H1 (cell line): ENCODE measurements at regions not wholly inside any gene's neighbourhood (a gene's known extent, or its start where the extent isn't known, plus 50 kb on each side); places are given as distances from the start of the nearest gene placed in this dataset.

Experiments
- CTCF ChIA-PET: fragments of 300-600 bp; sonication (Branson Sonifier 250); formaldehyde crosslinking; loops from one replicate; lab custom pipeline; 2021; ENCODE audit not compliant: partially characterized antibody; lab: Charles Lee
- POLR2A ChIA-PET: fragments of 300-600 bp; sonication (Branson Sonifier 250); formaldehyde crosslinking; loops from one replicate; lab custom pipeline; 2021; ENCODE audit warnings: inconsistent platforms; ENCODE audit not compliant: partially characterized antibody; lab: Charles Lee
- DNase-seq, 2 experiments: peaks; one replicate each; pipeline versions ENCODE4 v3.0.0 to v3.0.0-alpha.2; 2010 to 2022; ENCODE audit warnings: low spot score in 2 of 2, low read depth in 1 of 2, mixed read lengths in 1 of 2
- FAIRE-seq: peaks from 2 replicates; lab custom pipeline; 2011; peaks lifted over from hg19 to GRCh38; lab: Jason Lieb, UNC
- H2AFZ ChIP-seq: 2 replicates; pipeline ENCODE4 v1.8.1; 2012; ENCODE audit warnings: low read length, inconsistent platforms
- H2AK5ac ChIP-seq: 2 replicates; pipeline ENCODE4 v1.6.1; 2013; ENCODE audit warnings: low read depth, low read length
- H2BK120ac ChIP-seq: replicated peaks from 2 replicates; pipeline ENCODE3; 2013; ENCODE audit warnings: low read depth, low read length, inconsistent platforms
- H2BK12ac ChIP-seq: 2 replicates; pipeline ENCODE4 v1.6.1; 2013; ENCODE audit warnings: low read depth, low read length
- H2BK15ac ChIP-seq: 2 replicates; pipeline ENCODE4 v1.6.1; 2013; ENCODE audit warnings: low read length
- H2BK20ac ChIP-seq: 2 replicates; pipeline ENCODE4 v1.6.1; 2013; ENCODE audit warnings: low read length
- H2BK5ac ChIP-seq: 2 replicates; pipeline ENCODE4 v1.6.1; 2013; ENCODE audit warnings: low read depth, low read length
- H3K14ac ChIP-seq: 2 replicates; pipeline ENCODE4 v1.6.1; 2013; ENCODE audit warnings: inconsistent platforms; ENCODE audit not compliant: insufficient read length
- H3K18ac ChIP-seq: 2 replicates; pipeline ENCODE4 v1.6.1; 2013; ENCODE audit warnings: low read length; ENCODE audit errors: extremely low read depth
- H3K23ac ChIP-seq: 2 replicates; pipeline ENCODE4 v1.6.1; 2013; ENCODE audit warnings: inconsistent platforms; ENCODE audit not compliant: insufficient read length
- H3K23me2 ChIP-seq: 2 replicates; pipeline ENCODE4 v1.6.1; 2013; ENCODE audit warnings: low read depth, low read length
- H3K27ac ChIP-seq: 2 replicates; pipeline ENCODE4 v1.6.1; 2011; ENCODE audit warnings: low read depth, low read length, inconsistent platforms
- H3K27me3 ChIP-seq, 4 experiments: replicated peaks in 1 of 4; 1 replicate in 1 of 4; 2 replicates in 3 of 4; pipeline versions ENCODE4 v1.6.1 to v1.8.1; 2011 to 2013; ENCODE audit warnings: low read length in 3 of 4, mild to moderate bottlenecking in 3 of 4, inconsistent platforms in 2 of 4, mixed read lengths in 2 of 4, moderate library complexity in 1 of 4; ENCODE audit not compliant: control insufficient read depth in 3 of 4, insufficient read depth in 3 of 4; ENCODE audit errors: extremely low read depth in 1 of 4
- H3K36me3 ChIP-seq, 4 experiments: 2 replicates each; pipeline versions ENCODE4 v1.6.1 to v1.8.1; 2011 to 2013; ENCODE audit warnings: mild to moderate bottlenecking in 4 of 4, low read length in 3 of 4, moderate library complexity in 2 of 4, control low read depth in 1 of 4, inconsistent platforms in 1 of 4; ENCODE audit not compliant: insufficient read depth in 4 of 4, control insufficient read depth in 2 of 4
- H3K4ac ChIP-seq: replicated peaks from 2 replicates; pipeline ENCODE3; 2013; ENCODE audit warnings: low read length, low read depth, mixed read lengths, inconsistent platforms; ENCODE audit not compliant: insufficient read length
- H3K4me1 ChIP-seq, 4 experiments: replicated peaks in 1 of 4; 1 replicate in 1 of 4; 2 replicates in 3 of 4; pipeline versions ENCODE4 v1.6.1 to v1.8.1; 2011 to 2013; ENCODE audit warnings: low read length in 3 of 4, inconsistent platforms in 2 of 4, mixed read lengths in 1 of 4; ENCODE audit not compliant: insufficient read depth in 4 of 4, control insufficient read depth in 3 of 4
- H3K4me2 ChIP-seq, 2 experiments: 2 replicates each; pipeline versions ENCODE4 v1.6.1 to v1.8.1; 2011 to 2013; ENCODE audit warnings: low read depth in 2 of 2, low read length in 2 of 2, control low read depth in 1 of 2, inconsistent platforms in 1 of 2, mild to moderate bottlenecking in 1 of 2; ENCODE audit not compliant: insufficient read depth in 1 of 2
- H3K4me3 ChIP-seq, 4 experiments: fragments of 200-600, 300-600 bp in 1 of 4; sonication (generic), shearing (Covaris generic), sonication (Bioruptor Twin) in 1 of 4; 2 replicates each; pipeline versions ENCODE4 v1.5.1 to v1.8.1; 2011 to 2016; ENCODE audit warnings: low read length in 4 of 4, low read depth in 3 of 4, control low read depth in 2 of 4, inconsistent platforms in 2 of 4, mild to moderate bottlenecking in 2 of 4, mixed read lengths in 1 of 4, moderate library complexity in 1 of 4; ENCODE audit not compliant: insufficient read depth in 2 of 4; ENCODE audit errors: extremely low read depth in 1 of 4
- H3K56ac ChIP-seq: replicated peaks from 2 replicates; pipeline ENCODE3; 2013; ENCODE audit warnings: low read depth, mild to moderate bottlenecking, mixed read lengths, low read length, inconsistent platforms; ENCODE audit not compliant: insufficient read length
- H3K79me1 ChIP-seq: 2 replicates; pipeline ENCODE4 v1.6.1; 2013; ENCODE audit warnings: low read depth, low read length, control low read depth
- H3K79me2 ChIP-seq, 2 experiments: 2 replicates each; pipeline versions ENCODE4 v1.6.1 to v1.8.1; 2012 to 2013; ENCODE audit warnings: low read length in 2 of 2, mild to moderate bottlenecking in 2 of 2, inconsistent platforms in 1 of 2; ENCODE audit not compliant: insufficient read depth in 2 of 2, control insufficient read depth in 1 of 2
- H3K9ac ChIP-seq, 4 experiments: replicated peaks in 1 of 4; 1 replicate in 1 of 4; 2 replicates in 3 of 4; pipeline versions ENCODE4 v1.6.1 to v1.8.1; 2011 to 2013; ENCODE audit warnings: low read depth in 3 of 4, low read length in 3 of 4, control low read depth in 2 of 4, mild to moderate bottlenecking in 2 of 4, moderate library complexity in 2 of 4, inconsistent platforms in 1 of 4; ENCODE audit errors: extremely low read depth in 1 of 4
- H3K9me3 ChIP-seq, 2 experiments: 2 replicates each; pipeline versions ENCODE4 v1.6.1 to v1.8.1; 2012 to 2013; ENCODE audit warnings: mild to moderate bottlenecking in 2 of 2, moderate library complexity in 2 of 2, control low read depth in 1 of 2, inconsistent platforms in 1 of 2, low read depth in 1 of 2, low read length in 1 of 2, mixed read lengths in 1 of 2; ENCODE audit not compliant: insufficient read depth in 2 of 2
- H4K20me1 ChIP-seq, 2 experiments: replicated peaks in 1 of 2; 2 replicates each; pipeline versions ENCODE3 to v1.8.1; 2011 to 2013; ENCODE audit warnings: inconsistent platforms in 2 of 2, low read length in 2 of 2, mild to moderate bottlenecking in 1 of 2; ENCODE audit not compliant: insufficient read depth in 2 of 2, control insufficient read depth in 1 of 2
- H4K5ac ChIP-seq: 2 replicates; pipeline ENCODE4 v1.6.1; 2013; ENCODE audit warnings: low read length, low read depth, mixed read lengths, inconsistent platforms; ENCODE audit not compliant: insufficient read length
- H4K8ac ChIP-seq: 2 replicates; pipeline ENCODE4 v1.8.0; 2013; ENCODE audit warnings: mild to moderate bottlenecking, moderate library complexity, low read length, inconsistent platforms; ENCODE audit not compliant: insufficient read depth; ENCODE audit errors: extremely low read depth
- H4K91ac ChIP-seq: replicated peaks from 2 replicates; pipeline ENCODE3; 2013; ENCODE audit warnings: low read length, mixed read lengths, inconsistent platforms; ENCODE audit not compliant: insufficient read length
- BACH1 ChIP-seq: IDR thresholded peaks from 2 replicates; pipeline ENCODE4 v1.6.1; 2012; ENCODE audit warnings: low read length, improper control_type of control experiment
- CBX5 ChIP-seq: fragments of 300-800, 300-1000 bp; sonication (generic); IDR thresholded peaks from 2 replicates; pipeline ENCODE4 v1.7.1; 2016; ENCODE audit warnings: antibody characterized with exemption, low read length, low read depth
- EP300 ChIP-seq, 2 experiments: IDR thresholded peaks; 1 replicate in 1 of 2; 2 replicates in 1 of 2; pipeline ENCODE4 v1.6.1; 2011 to 2012; ENCODE audit warnings: low read depth in 2 of 2, low read length in 2 of 2, mild to moderate bottlenecking in 2 of 2, borderline replicate concordance in 1 of 2, inconsistent platforms in 1 of 2, moderate library complexity in 1 of 2
- FOSL1 ChIP-seq: IDR thresholded peaks from 2 replicates; pipeline ENCODE4 v1.6.1; 2011; ENCODE audit warnings: mild to moderate bottlenecking, low read depth, low read length, moderate library complexity; ENCODE audit not compliant: insufficient read depth
- KDM4A ChIP-seq: IDR thresholded peaks from one replicate; pipeline ENCODE4 v1.7.1; 2012; ENCODE audit warnings: low read depth, mild to moderate bottlenecking, moderate library complexity, low read length, inconsistent platforms; ENCODE audit not compliant: severe bottlenecking
- KDM5A ChIP-seq: fragments of 200-600 bp; IDR thresholded peaks from 2 replicates; pipeline ENCODE4 v1.7.1; 2012; ENCODE audit warnings: mild to moderate bottlenecking, low read length, inconsistent platforms, mixed read lengths
- NRF1 ChIP-seq: IDR thresholded peaks from 2 replicates; pipeline ENCODE4 v1.6.1; 2011; ENCODE audit warnings: mild to moderate bottlenecking, low read depth, low read length, improper control_type of control experiment
- PHF8 ChIP-seq: fragments of 200-600 bp; sonication (generic); conservative IDR thresholded peaks from 2 replicates; pipeline ENCODE4 v1.7.1; 2012; ENCODE audit warnings: low read depth, mild to moderate bottlenecking, inconsistent platforms, low read length, moderate library complexity
- RBBP5 ChIP-seq: IDR thresholded peaks from 2 replicates; pipeline ENCODE4 v1.7.1; 2012; ENCODE audit warnings: low read depth, mild to moderate bottlenecking, inconsistent platforms, low read length, moderate library complexity, borderline replicate concordance
- RFX5 ChIP-seq: IDR thresholded peaks from 2 replicates; pipeline ENCODE4 v1.6.1; 2011; ENCODE audit warnings: low read depth, low read length, improper control_type of control experiment, borderline replicate concordance
- RXRA ChIP-seq: IDR thresholded peaks from 2 replicates; pipeline ENCODE4 v1.6.1; 2011; ENCODE audit warnings: low read depth, mild to moderate bottlenecking, low read length, moderate library complexity; ENCODE audit not compliant: insufficient read depth
- SIX5 ChIP-seq: IDR thresholded peaks from 2 replicates; pipeline ENCODE4 v1.6.1; 2011; ENCODE audit warnings: mild to moderate bottlenecking, low read depth, low read length
- SRF ChIP-seq: IDR thresholded peaks from 2 replicates; pipeline ENCODE4 v1.6.1; 2011; ENCODE audit warnings: mild to moderate bottlenecking, low read depth, low read length, moderate library complexity
- TBP ChIP-seq: IDR thresholded peaks from 2 replicates; pipeline ENCODE4 v1.6.1; 2011; ENCODE audit warnings: low read depth, low read length, improper control_type of control experiment
- TF ChIP-seq, protein P1 (sequence below): IDR thresholded peaks from 2 replicates; pipeline ENCODE4 v1.6.1; 2012; ENCODE audit warnings: inconsistent platforms

- Histone ChIP-seq H3K4me2 (no peak overlapping the region), H2AK5ac (no peak overlapping the region), H3K79me2 (no peaks in the 10 kb centered on the region), H3K9ac (no peak overlapping the region), H3K4ac (no peak overlapping the region), H3K27me3 (no peaks in the 10 kb centered on the region), H2BK12ac (no peak overlapping the region), H3K27ac (no peak overlapping the region), H3K23ac (no peak overlapping the region), H3K79me1 (no peaks in the 10 kb centered on the region), H4K20me1 (no peaks in the 10 kb centered on the region), H3K4me3 (no peak overlapping the region), H2BK15ac (no peak overlapping the region), H4K8ac (no peak overlapping the region), H2BK120ac (no peak overlapping the region), H4K5ac (no peak overlapping the region), H2AFZ (no peak overlapping the region), H2BK5ac (no peak overlapping the region), H3K36me3 (no peaks in the 10 kb centered on the region), H3K14ac (no peak overlapping the region), H3K23me2 (no peaks in the 10 kb centered on the region), H3K9me3 (no peaks in the 10 kb centered on the region), H2BK20ac (no peak overlapping the region), H3K4me1 (peaks cover 0 to 5% (median 2%) of the 10 kb centered on the region in 4 experiments; a peak in 2 of 7 replicates), H3K56ac (no peak overlapping the region), H3K18ac (no peak overlapping the region), H4K91ac (no peak overlapping the region)
- DNase-seq (no peak), FAIRE-seq (no peak)
- CTCF ChIA-PET = interaction anchor here (1.1 kb wide), 1 partner anchor 9 kb away, joined by 3 read pairs; no protein-coding TSS in a partner anchor
- POLR2A ChIA-PET = no interaction called here
- TF ChIP-seq TBP (no peak), SRF (no peak), EP300 (IDR thresholded peaks at IDR 0.05; ENCODE audit: borderline replicate concordance in 1 of 2, low read depth in 2 of 2, low read length in 2 of 2) (no peak), CBX5 (no peak), FOSL1 (no peak), KDM5A (no peak), RBBP5 (no peak), SIX5 (no peak), NRF1 (no peak), KDM4A (no peak), RFX5 (no peak), PHF8 (no peak), BACH1 (no peak), RXRA (no peak)
- TF ChIP-seq, protein P1, sequence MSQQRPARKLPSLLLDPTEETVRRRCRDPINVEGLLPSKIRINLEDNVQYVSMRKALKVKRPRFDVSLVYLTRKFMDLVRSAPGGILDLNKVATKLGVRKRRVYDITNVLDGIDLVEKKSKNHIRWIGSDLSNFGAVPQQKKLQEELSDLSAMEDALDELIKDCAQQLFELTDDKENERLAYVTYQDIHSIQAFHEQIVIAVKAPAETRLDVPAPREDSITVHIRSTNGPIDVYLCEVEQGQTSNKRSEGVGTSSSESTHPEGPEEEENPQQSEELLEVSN = no peak
Measured at GRCh38 chr6:11891547-11891946, 112.9 kb upstream of the ADTRP start.
